ENCODE measurements at regions not wholly inside any gene's neighbourhood (a gene's known extent, or its start where the extent isn't known, plus 50 kb on each side); places are given as distances from the start of the nearest gene placed in this dataset.

- H3K23me2 ChIP-seq (ENCODE audit: low read depth, low read length): no peaks in the 10 kb centered on the region
- H2AFZ ChIP-seq (ENCODE audit: low read length): no peak overlapping the region
- peaks cover 0 to 12% of the 10 kb centered on the region in 2 experiments for H4K20me1 ChIP-seq (replicated peaks in 1 of 2; ENCODE audit: control insufficient read depth in 1 of 2, insufficient read depth in 2 of 2, low read length in 2 of 2)
- no peak overlapping the region for H3K27ac ChIP-seq (ENCODE audit: low read depth, low read length)
- H2BK20ac ChIP-seq (ENCODE audit: low read length): no peak overlapping the region
- peaks cover 0 to 17% of the 10 kb centered on the region in 2 experiments; a peak in 3 of 4 replicates for H3K79me2 ChIP-seq (ENCODE audit: control insufficient read depth in 1 of 2, insufficient read depth in 2 of 2, low read length in 2 of 2)
- no peak overlapping the region for H4K8ac ChIP-seq (ENCODE audit: extremely low read depth, insufficient read depth, low read length)
- FAIRE-seq: peak; percentile 7
- POLR2A ChIA-PET (ENCODE audit: partially characterized antibody): no interaction called here
- WGBS, 2 experiments (ENCODE audit: extremely low coverage in 1 of 2, insufficient coverage in 1 of 2, insufficient read length in 1 of 2, insufficient replicate concordance in 2 of 2, low coverage in 1 of 2, low lambda C conversion rate in 2 of 2, missing lambda C conversion rate in 1 of 2): 88% methylated on average over 3 of the region's 3 CpGs; no CpG with 5 or more reads in 1 of the 2 experiments
- peaks cover 0 to 8% (median 2%) of the 10 kb centered on the region in 4 experiments; a peak in 4 of 7 replicates for H3K4me1 ChIP-seq (replicated peaks in 1 of 4; ENCODE audit: control insufficient read depth in 3 of 4, insufficient read depth in 4 of 4, low read length in 3 of 4)
- no peak overlapping the region for H4K5ac ChIP-seq (ENCODE audit: insufficient read length, low read depth, low read length)
- H2BK15ac ChIP-seq (ENCODE audit: low read length): no peak overlapping the region
- no peak overlapping the region for H3K4me3 ChIP-seq (ENCODE audit: extremely low read depth in 1 of 4, insufficient read depth in 2 of 4, low read depth in 3 of 4, low read length in 4 of 4)
- no peak overlapping the region for H3K14ac ChIP-seq (ENCODE audit: insufficient read length)
- H2AK5ac ChIP-seq (ENCODE audit: low read depth, low read length): no peak overlapping the region
- no peak overlapping the region for H3K56ac ChIP-seq (replicated peaks; ENCODE audit: insufficient read length, low read depth, low read length)
- H3K27me3 ChIP-seq (replicated peaks in 1 of 4; ENCODE audit: control insufficient read depth in 3 of 4, extremely low read depth in 1 of 4, insufficient read depth in 3 of 4, low read length in 3 of 4): no peaks in the 10 kb centered on the region
- H3K18ac ChIP-seq (ENCODE audit: extremely low read depth, low read length): no peak overlapping the region
- H2BK12ac ChIP-seq (ENCODE audit: low read depth, low read length): no peak overlapping the region
- no peak for DNase-seq (ENCODE audit: low read depth in 1 of 2, low spot score in 2 of 2)
- no peaks in the 10 kb centered on the region for H3K9me3 ChIP-seq (ENCODE audit: insufficient read depth in 2 of 2, low read depth in 1 of 2, low read length in 1 of 2)
- H3K36me3 ChIP-seq (ENCODE audit: control insufficient read depth in 2 of 4, insufficient read depth in 4 of 4, low read length in 3 of 4): no peaks in the 10 kb centered on the region
- H3K23ac ChIP-seq (ENCODE audit: insufficient read length): no peak overlapping the region
- H2BK120ac ChIP-seq (replicated peaks; ENCODE audit: low read depth, low read length): no peak overlapping the region
- H4K91ac ChIP-seq (replicated peaks; ENCODE audit: insufficient read length, low read length): no peak overlapping the region
- H3K79me1 ChIP-seq (ENCODE audit: low read depth, low read length): peaks cover 6% of the 10 kb centered on the region
- no peak overlapping the region for H2BK5ac ChIP-seq (ENCODE audit: low read depth, low read length)
- CTCF ChIA-PET (ENCODE audit: partially characterized antibody): interaction anchor here (0.7 to 2.5 kb wide), 3 partner anchors 10 to 56 kb away, joined by 3 to 6 read pairs (median 5); no protein-coding TSS in a partner anchor
- H3K9ac ChIP-seq (replicated peaks in 1 of 4; ENCODE audit: extremely low read depth in 1 of 4, low read depth in 3 of 4, low read length in 3 of 4): no peak overlapping the region
- H3K4ac ChIP-seq (replicated peaks; ENCODE audit: insufficient read length, low read depth, low read length): no peak overlapping the region
- 0 out of 2 replicates have a peak, but pooled peaks have one; percentile 13 for TF ChIP-seq MAX (IDR thresholded peaks at IDR 0.05)
- no peak for TF ChIP-seq SAP30 (IDR thresholded peaks at IDR 0.05; ENCODE audit: insufficient read depth, insufficient replicate concordance, low read length)
- peak; percentile 27; the same call in 1 of the 2 replicates for TF ChIP-seq E2F6 (IDR thresholded peaks at IDR 0.05)
- TF ChIP-seq USF2 (IDR thresholded peaks at IDR 0.05; ENCODE audit: low read length): peak; percentile 59
- H3K4me2 ChIP-seq (ENCODE audit: insufficient read depth in 1 of 2, low read depth in 2 of 2, low read length in 2 of 2): no peak overlapping the region
These were observed 227.5 kb downstream of the AACS start for GRCh38 chr12:125292700-125293099.
